Spleen (tissue), 7 donors: ENCODE measurements at regions not wholly inside any gene's neighbourhood (a gene's known extent, or its start where the extent isn't known, plus 50 kb on each side); places are given as distances from the start of the nearest gene placed in this dataset.

ENCODE experiments used
- CTCF ChIP-seq, 11 experiments: fragments of 200-600 bp in 7 of 11; fragments of 450-650 bp in 4 of 11; sonication (generic) in 4 of 11; IDR thresholded peaks in 8 of 11; conservative IDR thresholded peaks in 3 of 11; 1 replicate in 7 of 11; 2 replicates in 4 of 11; pipeline versions ENCODE4 v1.4.0 to v1.8.0; 2016 to 2021; ENCODE audit warnings: antibody characterized with exemption in 11 of 11, inconsistent platforms in 4 of 11, mild to moderate bottlenecking in 1 of 11
- POLR2A ChIP-seq, 3 donors: fragments of 450-650 bp; IDR thresholded peaks; one replicate each; pipeline ENCODE4 v1.5.1; 2017; ENCODE audit warnings: antibody characterized with exemption in 3 of 3, mild to moderate bottlenecking in 1 of 3
- POLR2AphosphoS5 ChIP-seq, 3 donors: sonication (generic); formaldehyde crosslinking; IDR thresholded peaks; one replicate each; pipeline ENCODE4 v1.5.1; 2017; ENCODE audit warnings: antibody characterized with exemption in 3 of 3
- donor health status: DM: no; HTN: no; CAD: no; lungs with moderate emphysema.
- donor health status: DM: no; HTN: no; CAD: no.
- donor health status: DM: no; HTN: no; CAD: no.

GRCh38 chr1:95982711-95983110 is 738.9 kb upstream of the PTBP2 start:
- TF ChIP-seq CTCF (IDR thresholded peaks at IDR 0.05 in 8 of 11, conservative IDR thresholded peaks at IDR 0.05 in 3 of 11) = no peak
- no peak for TF ChIP-seq POLR2AphosphoS5 (IDR thresholded peaks at IDR 0.05)
- TF ChIP-seq POLR2A (IDR thresholded peaks at IDR 0.05) = no peak
